Esophagus muscularis mucosa (tissue), 4 donors: ENCODE measurements at regions not wholly inside any gene's neighbourhood (a gene's known extent, or its start where the extent isn't known, plus 50 kb on each side); places are given as distances from the start of the nearest gene placed in this dataset.

Source experiments
- DNase-seq: peaks from one replicate; pipeline ENCODE4 v3.0.0-alpha.2; 2017; ENCODE audit errors: extremely low spot score
- H3K27ac ChIP-seq, 4 donors: fragments of 200-600 bp; sonication (generic); replicated peaks in 1 of 4; 1 replicate in 3 of 4; 2 replicates in 1 of 4; pipeline ENCODE4 v1.5.1; 2016 to 2019; ENCODE audit warnings: mild to moderate bottlenecking in 1 of 4
- H3K27me3 ChIP-seq, 4 donors: fragments of 200-600 bp; sonication (generic); one replicate each; pipeline versions ENCODE4 v1.5.1 to v1.6.0; 2016 to 2019
- H3K36me3 ChIP-seq, 4 donors: fragments of 200-600 bp; sonication (generic); one replicate each; pipeline ENCODE4 v1.5.1; 2016 to 2019
- H3K4me1 ChIP-seq, 4 donors: fragments of 200-600 bp; sonication (generic); one replicate each; pipeline ENCODE4 v1.5.1; 2016 to 2019
- H3K4me3 ChIP-seq, 4 donors: fragments of 200-600 bp; sonication (generic); 1 replicate in 2 of 4; 2 replicates in 2 of 4; pipeline ENCODE4 v1.5.1; 2016 to 2019; ENCODE audit warnings: mild to moderate bottlenecking in 4 of 4, moderate library complexity in 1 of 4
- H3K9me3 ChIP-seq, 4 donors: fragments of 200-600 bp; sonication (generic); 1 replicate in 3 of 4; 2 replicates in 1 of 4; pipeline ENCODE4 v1.5.1; 2016 to 2019
- CTCF ChIP-seq, 3 experiments: fragments of 200-600 bp in 2 of 3; fragments of 450-650 bp in 1 of 3; sonication (generic) in 2 of 3; IDR thresholded peaks; one replicate each; pipeline ENCODE4 v1.5.1; 2017 to 2019; ENCODE audit warnings: antibody characterized with exemption in 3 of 3, mild to moderate bottlenecking in 2 of 3, moderate library complexity in 1 of 3
- EP300 ChIP-seq: sonication (generic); formaldehyde crosslinking; IDR thresholded peaks from one replicate; pipeline ENCODE4 v1.6.1; 2017; ENCODE audit warnings: antibody characterized with exemption
- POLR2A ChIP-seq: fragments of 450-650 bp; IDR thresholded peaks from one replicate; pipeline ENCODE4 v1.6.1; 2017; ENCODE audit warnings: antibody characterized with exemption, moderate library complexity, mild to moderate bottlenecking, low read depth
- POLR2AphosphoS5 ChIP-seq, 2 donors: sonication (generic); formaldehyde crosslinking; IDR thresholded peaks; one replicate each; pipeline ENCODE4 v1.6.1; 2017; ENCODE audit warnings: antibody characterized with exemption in 2 of 2
- WGBS: methylation state at CpG from one replicate; pipeline ENCODE4 v1.1.5; 2018; 5-methylcytosine and 5-hydroxymethylcytosine counted together
- intact Hi-C: fragments of 100-400 bp; cut with DNase I; formaldehyde crosslinking; loops from one replicate; pipeline ENCODE4 v1.15.1; 2023

GRCh38 chr22:25405841-25406509 is 158.5 kb upstream of the GRK3 start:
- TF ChIP-seq POLR2AphosphoS5 (IDR thresholded peaks at IDR 0.05): no peak
- TF ChIP-seq POLR2A: no peak
- no peak for TF ChIP-seq CTCF (IDR thresholded peaks at IDR 0.05)
- TF ChIP-seq EP300: no peak
- no peak for DNase-seq
- peaks cover 36 to 44% (median 43%) of the 10 kb centered on the region in 4 donors for H3K4me1 ChIP-seq
- no peaks in the 10 kb centered on the region for H3K36me3 ChIP-seq
- H3K4me3 ChIP-seq: peak overlapping the region; percentile 84 to 98 (median 92)
- no peaks in the 10 kb centered on the region for H3K27me3 ChIP-seq
- 77% methylated on average over 19 of the region's 19 CpGs for WGBS
- intact Hi-C loops: loop anchor here (5.0 kb wide), 1 partner anchor 44 kb away; no protein-coding TSS in a partner anchor
- H3K27ac ChIP-seq: peak overlapping the region; percentile 86 to 95 (median 94)
- H3K9me3 ChIP-seq: no peaks in the 10 kb centered on the region

GRCh38 chr22:25406510-25407210 is 157.8 kb upstream of the GRK3 start:
- 85% methylated on average over 10 of the region's 10 CpGs for WGBS
- DNase-seq: no peak

GRCh38 chr22:25407226-25407858 is 157.1 kb upstream of the GRK3 start:
- no peaks in the 10 kb centered on the region for H3K27me3 ChIP-seq
- no peaks in the 10 kb centered on the region for H3K9me3 ChIP-seq
- peaks cover 23 to 31% (median 29%) of the 10 kb centered on the region in 4 donors for H3K4me1 ChIP-seq
- no peaks in the 10 kb centered on the region for H3K36me3 ChIP-seq
- TF ChIP-seq POLR2AphosphoS5 (IDR thresholded peaks at IDR 0.05): no peak
- TF ChIP-seq EP300: no peak
- TF ChIP-seq POLR2A: no peak
- no peak for TF ChIP-seq CTCF (IDR thresholded peaks at IDR 0.05)
- no peak overlapping the region for H3K27ac ChIP-seq
- intact Hi-C loops: loop anchor here (5.0 kb wide), 1 partner anchor 45 kb away; no protein-coding TSS in a partner anchor
- no peak for DNase-seq
- no peak overlapping the region for H3K4me3 ChIP-seq
- WGBS: 98% methylated on average over 11 of the region's 11 CpGs

More at GRCh38 chr22:25406510-25407210, 157.8 kb upstream of the GRK3 start:
- no peaks in the 10 kb centered on the region for H3K36me3 ChIP-seq
- H3K4me1 ChIP-seq: peaks cover 30 to 37% (median 36%) of the 10 kb centered on the region in 4 donors
- no peaks in the 10 kb centered on the region for H3K27me3 ChIP-seq
- intact Hi-C loops: loop anchor here (5.0 kb wide), 1 partner anchor 44 kb away; no protein-coding TSS in a partner anchor
- peak overlapping the region in 1 of 4 donors; percentile 86 for H3K27ac ChIP-seq
- H3K4me3 ChIP-seq: no peak overlapping the region
- H3K9me3 ChIP-seq: no peaks in the 10 kb centered on the region
- no peak for TF ChIP-seq EP300
- TF ChIP-seq POLR2AphosphoS5 (IDR thresholded peaks at IDR 0.05): no peak
- no peak for TF ChIP-seq POLR2A
- TF ChIP-seq CTCF (IDR thresholded peaks at IDR 0.05): no peak

GRCh38 chr22:25407859-25408229 is 156.6 kb upstream of the GRK3 start:
- no peaks in the 10 kb centered on the region for H3K27me3 ChIP-seq
- H3K4me3 ChIP-seq: no peak overlapping the region
- no peak overlapping the region for H3K27ac ChIP-seq
- H3K9me3 ChIP-seq: no peaks in the 10 kb centered on the region
- H3K36me3 ChIP-seq: no peaks in the 10 kb centered on the region
- H3K4me1 ChIP-seq: peaks cover 18 to 26% (median 24%) of the 10 kb centered on the region in 4 donors
- WGBS: 100% methylated on average over 2 of the region's 2 CpGs
- TF ChIP-seq EP300 (no peak), CTCF (IDR thresholded peaks at IDR 0.05) (no peak), POLR2AphosphoS5 (IDR thresholded peaks at IDR 0.05) (no peak), POLR2A (no peak)
- intact Hi-C loops: loop anchor here (5.0 kb wide), 1 partner anchor 46 kb away; no protein-coding TSS in a partner anchor
- DNase-seq: no peak
